Activated CD4-positive, alpha-beta memory T cell treated with anti-CD3 and anti-CD28 coated beads, Interleukin-2, amount 10 ng/mL, durations not matched to agents 7 days and 5 days (primary cell): ENCODE measurements at regions not wholly inside any gene's neighbourhood (a gene's known extent, or its start where the extent isn't known, plus 50 kb on each side); places are given as distances from the start of the nearest gene placed in this dataset.

Experiments used
- CTCF ChIA-PET: fragments of 350-600 bp; sonication (Branson Sonifier 250); formaldehyde crosslinking; loops from one replicate; lab custom pipeline; 2021; ENCODE audit warnings: antibody characterized with exemption, inconsistent platforms; lab: Charles Lee
- POLR2A ChIA-PET: fragments of 350-600 bp; sonication (Branson Sonifier 250); formaldehyde crosslinking; loops from one replicate; lab custom pipeline; 2021; ENCODE audit warnings: antibody characterized with exemption; lab: Charles Lee
- DNase-seq: peaks from one replicate; pipeline ENCODE4 v3.0.0-alpha.2; 2020
- H3K27ac Mint-ChIP-seq: one replicate; pipeline ENCODE4 v1.8.0; 2021; ENCODE audit warnings: mild to moderate bottlenecking, mixed read lengths
- H3K27me3 Mint-ChIP-seq: one replicate; pipeline ENCODE4 v1.8.0; 2021; ENCODE audit warnings: mixed read lengths
- H3K36me3 Mint-ChIP-seq: one replicate; pipeline ENCODE4 v1.8.0; 2021; ENCODE audit warnings: low read depth, mixed read lengths
- H3K4me1 Mint-ChIP-seq: one replicate; pipeline ENCODE4 v1.8.0; 2021; ENCODE audit warnings: mixed read lengths
- H3K4me3 Mint-ChIP-seq: one replicate; pipeline ENCODE4 v1.8.0; 2021; ENCODE audit warnings: mild to moderate bottlenecking, mixed read lengths
- H3K9me3 Mint-ChIP-seq: one replicate; pipeline ENCODE4 v1.8.0; 2021; ENCODE audit warnings: mixed read lengths

GRCh38 chr10:10235003-10235402 lies 782.7 kb upstream of the CELF2 start:
- Mint-ChIP-seq H3K27me3 (no peaks in the 10 kb centered on the region), H3K9me3 (no peaks in the 10 kb centered on the region), H3K4me3 (no peak overlapping the region), H3K36me3 (no peaks in the 10 kb centered on the region), H3K4me1 (no peaks in the 10 kb centered on the region), H3K27ac (no peak overlapping the region)
- DNase-seq, result no peak
- ChIA-PET POLR2A (no interaction called here), CTCF (no interaction called here)

DNA sequence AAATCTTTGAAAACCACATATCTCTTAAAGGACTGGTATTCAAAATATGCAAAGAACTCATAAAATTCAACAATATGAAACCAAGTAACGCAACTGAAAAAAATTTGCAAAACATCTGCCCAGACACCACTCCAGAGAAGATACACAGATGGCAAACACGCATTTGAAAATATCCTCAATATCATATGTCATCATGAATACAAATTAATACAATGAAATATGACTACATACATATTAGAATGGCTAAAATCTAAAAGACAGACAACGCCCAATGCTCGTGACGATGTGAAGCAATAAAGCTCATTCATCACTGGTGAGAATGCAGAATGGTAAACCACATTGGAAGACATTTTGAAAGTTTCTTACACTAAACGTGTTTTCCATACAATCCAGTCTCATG lies 770.1 kb upstream of the CELF2 start:
- ChIA-PET CTCF (no interaction called here), POLR2A (no interaction called here)
- H3K9me3 Mint-ChIP-seq, result peaks cover 2% of the 10 kb centered on the region
- no peak for DNase-seq
- H3K27me3 Mint-ChIP-seq, result no peaks in the 10 kb centered on the region
- no peak overlapping the region for H3K4me3 Mint-ChIP-seq
- no peaks in the 10 kb centered on the region for H3K36me3 Mint-ChIP-seq
- no peak overlapping the region for H3K27ac Mint-ChIP-seq
- H3K4me1 Mint-ChIP-seq, result no peaks in the 10 kb centered on the region

- ChIA-PET POLR2A (no interaction called here), CTCF (no interaction called here)
- Mint-ChIP-seq H3K9me3 (no peaks in the 10 kb centered on the region), H3K27ac (no peak overlapping the region), H3K4me1 (no peaks in the 10 kb centered on the region), H3K27me3 (no peaks in the 10 kb centered on the region), H3K36me3 (no peaks in the 10 kb centered on the region), H3K4me3 (no peak overlapping the region)
- no peak for DNase-seq
These were observed 760.8 kb upstream of the CELF2 start for GRCh38 chr10:10256860-10257259.

GRCh38 chr10:10259013-10259412 lies 758.7 kb upstream of the CELF2 start:
- no peak overlapping the region for H3K27ac Mint-ChIP-seq
- no peaks in the 10 kb centered on the region for H3K4me1 Mint-ChIP-seq
- DNase-seq, result no peak
- H3K9me3 Mint-ChIP-seq, result no peaks in the 10 kb centered on the region
- H3K4me3 Mint-ChIP-seq, result no peak overlapping the region
- no peaks in the 10 kb centered on the region for H3K27me3 Mint-ChIP-seq
- POLR2A ChIA-PET, result no interaction called here
- no peaks in the 10 kb centered on the region for H3K36me3 Mint-ChIP-seq
- CTCF ChIA-PET, result no interaction called here

- no peak for DNase-seq
- H3K36me3 Mint-ChIP-seq, result no peaks in the 10 kb centered on the region
- H3K27ac Mint-ChIP-seq, result no peak overlapping the region
- H3K4me1 Mint-ChIP-seq, result no peaks in the 10 kb centered on the region
- CTCF ChIA-PET, result no interaction called here
- no peaks in the 10 kb centered on the region for H3K9me3 Mint-ChIP-seq
- no peak overlapping the region for H3K4me3 Mint-ChIP-seq
- POLR2A ChIA-PET, result no interaction called here
- H3K27me3 Mint-ChIP-seq, result no peaks in the 10 kb centered on the region
These were observed 747.3 kb upstream of the CELF2 start for GRCh38 chr10:10270126-10271050.

- no peaks in the 10 kb centered on the region for H3K27me3 Mint-ChIP-seq
- ChIA-PET POLR2A (no interaction called here), CTCF (no interaction called here)
- H3K4me1 Mint-ChIP-seq, result no peaks in the 10 kb centered on the region
- H3K4me3 Mint-ChIP-seq, result no peak overlapping the region
- no peaks in the 10 kb centered on the region for H3K9me3 Mint-ChIP-seq
- H3K27ac Mint-ChIP-seq, result no peak overlapping the region
- no peaks in the 10 kb centered on the region for H3K36me3 Mint-ChIP-seq
- DNase-seq, result no peak
These were observed 746.0 kb upstream of the CELF2 start for GRCh38 chr10:10271639-10272192.

DNA sequence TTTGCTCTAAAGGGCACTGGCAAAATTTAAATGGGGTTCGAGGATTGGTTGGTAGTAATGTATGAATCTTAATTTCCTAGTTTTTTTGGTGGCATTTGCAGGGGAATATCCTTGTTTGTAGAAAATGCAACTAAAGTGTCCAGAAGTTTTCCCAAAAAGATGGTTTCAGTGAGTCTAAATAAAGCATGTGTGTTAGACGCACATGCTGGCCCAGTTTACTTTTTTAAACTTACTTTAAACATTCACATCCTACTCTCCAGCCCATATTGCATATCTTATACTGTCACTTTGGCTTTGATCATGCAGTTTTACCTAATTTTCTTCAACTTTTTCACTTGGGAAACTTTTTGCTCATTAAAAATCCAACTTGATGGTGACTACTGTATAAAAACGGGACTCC lies 744.0 kb upstream of the CELF2 start:
- Mint-ChIP-seq H3K27ac (no peak overlapping the region), H3K9me3 (no peaks in the 10 kb centered on the region), H3K4me1 (no peaks in the 10 kb centered on the region), H3K4me3 (no peak overlapping the region), H3K36me3 (no peaks in the 10 kb centered on the region), H3K27me3 (no peaks in the 10 kb centered on the region)
- no peak for DNase-seq
- CTCF ChIA-PET, result no interaction called here
- POLR2A ChIA-PET, result no interaction called here

DNA sequence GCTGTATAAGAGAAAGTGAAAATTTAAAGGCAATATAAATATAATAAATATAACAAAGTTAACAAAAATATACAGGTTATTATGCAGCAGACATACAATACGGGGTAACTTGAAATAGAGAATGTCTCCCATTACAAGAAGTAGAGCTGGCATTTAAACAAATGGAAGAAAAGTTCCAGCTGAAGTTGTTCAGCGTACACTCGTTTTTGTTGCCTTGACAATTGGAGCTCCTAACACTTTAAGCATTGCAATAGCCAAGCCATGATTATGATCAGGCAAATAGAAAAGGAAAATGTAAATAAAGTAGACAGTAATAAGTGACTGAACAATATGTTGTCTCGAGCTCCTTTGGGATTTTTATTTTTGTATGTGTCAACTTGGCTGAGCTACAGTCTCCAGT lies 737.8 kb upstream of the CELF2 start:
- Mint-ChIP-seq H3K27ac (no peak overlapping the region), H3K36me3 (no peaks in the 10 kb centered on the region), H3K9me3 (no peaks in the 10 kb centered on the region), H3K4me1 (no peaks in the 10 kb centered on the region), H3K4me3 (no peak overlapping the region), H3K27me3 (no peaks in the 10 kb centered on the region)
- CTCF ChIA-PET, result no interaction called here
- POLR2A ChIA-PET, result no interaction called here
- no peak for DNase-seq

GRCh38 chr10:10292501-10292900 lies 725.2 kb upstream of the CELF2 start:
- H3K4me3 Mint-ChIP-seq, result no peak overlapping the region
- H3K9me3 Mint-ChIP-seq, result peaks cover 4% of the 10 kb centered on the region
- H3K27me3 Mint-ChIP-seq, result no peaks in the 10 kb centered on the region
- no peaks in the 10 kb centered on the region for H3K4me1 Mint-ChIP-seq
- ChIA-PET POLR2A (no interaction called here), CTCF (no interaction called here)
- no peaks in the 10 kb centered on the region for H3K36me3 Mint-ChIP-seq
- DNase-seq, result no peak
- no peak overlapping the region for H3K27ac Mint-ChIP-seq

- Mint-ChIP-seq H3K9me3 (peaks cover 4% of the 10 kb centered on the region), H3K36me3 (no peaks in the 10 kb centered on the region), H3K27ac (no peak overlapping the region), H3K4me3 (no peak overlapping the region), H3K27me3 (no peaks in the 10 kb centered on the region), H3K4me1 (no peaks in the 10 kb centered on the region)
- POLR2A ChIA-PET, result no interaction called here
- DNase-seq, result no peak
- CTCF ChIA-PET, result interaction anchor here (0.8 kb wide), 1 partner anchor 25 kb away, joined by 3 read pairs; no protein-coding TSS in a partner anchor
These were observed 724.6 kb upstream of the CELF2 start for GRCh38 chr10:10293041-10293440.

- POLR2A ChIA-PET, result no interaction called here
- Mint-ChIP-seq H3K36me3 (no peaks in the 10 kb centered on the region), H3K27me3 (no peaks in the 10 kb centered on the region), H3K4me1 (no peaks in the 10 kb centered on the region), H3K9me3 (peaks cover 4% of the 10 kb centered on the region), H3K27ac (no peak overlapping the region), H3K4me3 (no peak overlapping the region)
- CTCF ChIA-PET, result interaction anchor here (0.8 kb wide), 1 partner anchor 26 kb away, joined by 3 read pairs; no protein-coding TSS in a partner anchor
- DNase-seq, result no peak
These were observed 724.2 kb upstream of the CELF2 start for GRCh38 chr10:10293481-10293951.

DNA sequence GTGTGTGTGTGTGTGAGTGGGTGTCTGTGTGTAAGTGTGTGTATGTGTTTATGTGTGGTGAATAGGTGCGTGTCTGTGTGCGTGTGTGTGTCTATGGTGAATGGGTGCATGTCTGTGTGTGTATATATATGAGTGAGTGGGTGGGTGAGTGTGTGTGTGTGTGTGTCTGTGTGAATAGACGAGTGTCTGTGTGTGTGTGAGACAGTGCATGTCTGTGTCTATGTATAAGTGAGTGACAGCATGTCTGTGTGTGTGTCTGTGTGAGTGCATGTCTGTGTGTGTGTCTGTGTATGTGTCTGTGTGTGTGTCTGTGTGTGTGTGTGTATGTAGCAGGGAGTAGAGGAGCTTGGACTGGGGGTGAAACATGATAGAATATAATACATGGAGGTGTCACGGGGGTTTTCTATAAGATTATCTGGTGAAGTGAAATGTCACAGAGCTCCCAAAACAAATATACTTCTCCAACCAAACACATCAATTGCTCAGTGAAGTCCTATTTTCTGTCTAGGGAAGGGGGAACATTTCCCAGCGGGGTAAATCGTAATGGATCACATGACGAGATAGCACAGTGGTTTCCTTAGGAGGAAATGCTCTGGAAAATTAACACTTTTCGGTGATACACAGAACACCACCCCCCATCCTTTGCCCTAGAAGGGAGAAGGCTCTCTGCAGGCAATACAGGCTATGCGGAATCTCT lies 723.3 kb upstream of the CELF2 start:
- peaks cover 2% of the 10 kb centered on the region for H3K9me3 Mint-ChIP-seq
- no peak for DNase-seq
- H3K27me3 Mint-ChIP-seq, result no peaks in the 10 kb centered on the region
- CTCF ChIA-PET, result no interaction called here
- no peaks in the 10 kb centered on the region for H3K36me3 Mint-ChIP-seq
- H3K4me1 Mint-ChIP-seq, result no peaks in the 10 kb centered on the region
- H3K27ac Mint-ChIP-seq, result no peak overlapping the region
- H3K4me3 Mint-ChIP-seq, result no peak overlapping the region
- POLR2A ChIA-PET, result no interaction called here

DNA sequence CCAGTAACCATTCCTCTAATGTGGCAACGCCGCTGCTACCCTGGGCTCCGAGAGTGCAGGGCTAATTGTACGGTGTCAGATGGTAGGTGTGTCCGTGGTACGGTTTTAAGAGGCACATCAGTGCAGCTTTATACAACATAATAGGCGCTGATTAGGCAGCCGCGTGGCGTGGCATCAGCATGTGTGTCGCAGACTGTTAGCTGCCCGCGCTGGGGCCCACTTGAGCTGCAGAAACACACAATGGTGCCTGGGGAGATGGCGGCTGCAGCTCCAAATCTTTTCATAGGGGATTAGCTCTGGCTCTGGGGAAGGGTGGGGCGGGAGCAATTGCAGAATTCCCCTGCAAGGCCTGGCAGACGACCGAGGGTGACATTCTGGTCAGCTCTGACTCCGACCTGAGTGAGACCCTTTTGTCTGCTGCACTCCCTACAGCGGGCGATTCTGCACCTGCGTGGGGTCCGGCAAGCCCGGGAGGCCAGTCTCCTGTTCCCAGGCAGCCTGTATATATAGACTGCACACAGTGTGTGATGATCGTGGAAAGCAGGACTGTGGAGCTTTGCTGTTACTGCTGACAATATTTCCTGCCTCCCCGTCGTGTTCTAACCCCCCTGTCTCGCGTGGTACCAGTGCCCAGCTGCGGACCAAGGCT lies 722.7 kb upstream of the CELF2 start:
- H3K27me3 Mint-ChIP-seq, result no peaks in the 10 kb centered on the region
- POLR2A ChIA-PET, result no interaction called here
- no peaks in the 10 kb centered on the region for H3K4me1 Mint-ChIP-seq
- CTCF ChIA-PET, result no interaction called here
- no peak overlapping the region for H3K27ac Mint-ChIP-seq
- no peak overlapping the region for H3K4me3 Mint-ChIP-seq
- H3K9me3 Mint-ChIP-seq, result peaks cover 2% of the 10 kb centered on the region
- H3K36me3 Mint-ChIP-seq, result no peaks in the 10 kb centered on the region
- no peak for DNase-seq
